ENCODE measurements at regions not wholly inside any gene's neighbourhood (a gene's known extent, or its start where the extent isn't known, plus 50 kb on each side); places are given as distances from the start of the nearest gene placed in this dataset.

DNA sequence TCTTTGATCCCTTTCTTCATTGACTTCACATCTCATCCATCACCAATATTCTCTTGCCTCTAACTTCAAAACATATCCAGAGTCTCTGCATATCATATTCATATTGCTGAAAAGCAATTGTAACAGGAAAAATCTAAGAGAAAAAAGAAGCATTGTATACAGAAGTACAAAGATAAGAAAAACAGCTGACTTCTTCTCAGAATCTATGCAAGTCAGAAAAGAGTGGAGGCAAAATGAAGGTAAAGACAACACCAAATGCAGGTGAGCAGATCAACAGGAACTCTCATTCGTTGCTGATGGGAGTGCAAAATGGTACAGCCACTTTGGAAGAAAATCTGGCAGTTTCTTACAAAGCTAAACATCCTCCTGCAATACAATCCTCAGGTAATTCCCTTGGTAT is 155.6 kb downstream of the PHF2 start:
- peaks cover 0 to 12% of the 10 kb centered on the region in 2 donors for H3K27me3 ChIP-seq
- no peak overlapping the region for H3K4me3 ChIP-seq
- intact Hi-C loops (cut with DNase I; ENCODE audit: low total_unique reads), result loop anchor here (1.0 kb wide), 1 partner anchor 11 kb away; no protein-coding TSS in a partner anchor
- no peaks in the 10 kb centered on the region for H3K4me1 ChIP-seq
- H3K27ac ChIP-seq, result no peak overlapping the region
- TF ChIP-seq, protein P1, sequence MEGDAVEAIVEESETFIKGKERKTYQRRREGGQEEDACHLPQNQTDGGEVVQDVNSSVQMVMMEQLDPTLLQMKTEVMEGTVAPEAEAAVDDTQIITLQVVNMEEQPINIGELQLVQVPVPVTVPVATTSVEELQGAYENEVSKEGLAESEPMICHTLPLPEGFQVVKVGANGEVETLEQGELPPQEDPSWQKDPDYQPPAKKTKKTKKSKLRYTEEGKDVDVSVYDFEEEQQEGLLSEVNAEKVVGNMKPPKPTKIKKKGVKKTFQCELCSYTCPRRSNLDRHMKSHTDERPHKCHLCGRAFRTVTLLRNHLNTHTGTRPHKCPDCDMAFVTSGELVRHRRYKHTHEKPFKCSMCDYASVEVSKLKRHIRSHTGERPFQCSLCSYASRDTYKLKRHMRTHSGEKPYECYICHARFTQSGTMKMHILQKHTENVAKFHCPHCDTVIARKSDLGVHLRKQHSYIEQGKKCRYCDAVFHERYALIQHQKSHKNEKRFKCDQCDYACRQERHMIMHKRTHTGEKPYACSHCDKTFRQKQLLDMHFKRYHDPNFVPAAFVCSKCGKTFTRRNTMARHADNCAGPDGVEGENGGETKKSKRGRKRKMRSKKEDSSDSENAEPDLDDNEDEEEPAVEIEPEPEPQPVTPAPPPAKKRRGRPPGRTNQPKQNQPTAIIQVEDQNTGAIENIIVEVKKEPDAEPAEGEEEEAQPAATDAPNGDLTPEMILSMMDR (IDR thresholded peaks at IDR 0.05), result no peak
- no peak for TF ChIP-seq POLR2AphosphoS5 (IDR thresholded peaks at IDR 0.05)
- TF ChIP-seq POLR2A (IDR thresholded peaks at IDR 0.05), result no peak
- H3K9me3 ChIP-seq, result peaks cover 15 to 38% of the 10 kb centered on the region in 2 donors
- no peak for DNase-seq (ENCODE audit: low spot score in 2 of 2)
- no peaks in the 10 kb centered on the region for H3K36me3 ChIP-seq

DNA sequence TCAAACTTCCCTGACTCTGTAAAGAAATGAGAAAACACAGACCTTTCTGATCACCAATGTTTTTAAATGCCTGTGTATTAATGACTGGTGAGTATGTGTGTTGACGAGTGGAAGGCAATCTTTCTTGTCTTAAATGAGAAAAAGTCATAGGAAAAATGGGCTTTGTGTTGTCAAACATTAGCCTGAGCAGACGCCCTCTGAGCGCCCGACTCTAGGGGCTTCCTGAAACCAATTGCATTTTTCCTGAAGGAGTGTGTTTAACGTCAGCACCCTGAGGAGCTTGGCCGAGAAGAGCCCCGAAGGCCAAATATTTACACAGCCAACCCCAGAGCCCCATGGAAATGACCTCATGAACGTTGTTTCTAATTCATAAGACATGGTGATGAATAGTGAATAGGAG is 154.3 kb downstream of the PHF2 start:
- intact Hi-C loops (cut with DNase I; ENCODE audit: low total_unique reads), result loop anchor here (1.0 kb wide), 1 partner anchor 13 kb away; no protein-coding TSS in a partner anchor
- H3K27me3 ChIP-seq, result peaks cover 0 to 12% of the 10 kb centered on the region in 2 donors
- no peaks in the 10 kb centered on the region for H3K4me1 ChIP-seq
- H3K9me3 ChIP-seq, result peaks cover 15 to 38% of the 10 kb centered on the region in 2 donors
- no peak overlapping the region for H3K27ac ChIP-seq
- TF ChIP-seq, protein P1 (IDR thresholded peaks at IDR 0.05), result no peak
- TF ChIP-seq POLR2A (IDR thresholded peaks at IDR 0.05) (no peak), POLR2AphosphoS5 (IDR thresholded peaks at IDR 0.05) (no peak)
- H3K4me3 ChIP-seq, result no peak overlapping the region
- no peaks in the 10 kb centered on the region for H3K36me3 ChIP-seq
- DNase-seq (ENCODE audit: low spot score in 2 of 2), result no peak

DNA sequence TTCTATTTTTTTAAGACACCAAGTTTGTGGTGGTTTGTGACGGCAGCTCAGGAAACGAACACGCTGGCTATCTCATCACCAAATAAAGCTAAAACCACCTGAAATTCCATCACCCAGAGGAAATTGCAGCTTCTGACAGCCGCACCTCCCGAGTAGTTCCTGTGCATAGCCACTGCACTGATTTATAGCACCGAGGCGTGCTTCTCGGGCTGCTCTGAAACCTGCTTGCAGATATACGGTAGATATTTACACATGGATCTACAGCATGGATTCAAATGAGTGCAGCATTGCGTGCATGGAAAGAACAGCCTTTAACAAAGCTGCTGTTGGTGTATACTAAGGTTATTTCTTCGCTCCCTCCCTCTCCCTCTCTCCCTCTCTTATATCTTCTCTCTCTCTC is 153.8 kb downstream of the PHF2 start:
- intact Hi-C loops (cut with DNase I; ENCODE audit: low total_unique reads), result no loop called here
- Histone ChIP-seq H3K27me3 (peaks cover 0 to 12% of the 10 kb centered on the region in 2 donors), H3K36me3 (no peaks in the 10 kb centered on the region), H3K9me3 (peaks cover 15 to 38% of the 10 kb centered on the region in 2 donors), H3K4me1 (no peaks in the 10 kb centered on the region), H3K27ac (no peak overlapping the region), H3K4me3 (no peak overlapping the region)
- TF ChIP-seq, protein P1 (IDR thresholded peaks at IDR 0.05), result no peak
- TF ChIP-seq POLR2AphosphoS5 (IDR thresholded peaks at IDR 0.05), result no peak
- TF ChIP-seq POLR2A (IDR thresholded peaks at IDR 0.05), result no peak
- no peak for DNase-seq (ENCODE audit: low spot score in 2 of 2)

Measured in breast epithelium (tissue), 4 donors.